ENCODE measurements at regions not wholly inside any gene's neighbourhood (a gene's known extent, or its start where the extent isn't known, plus 50 kb on each side); places are given as distances from the start of the nearest gene placed in this dataset.
"Not testable (repeated sequence)": the region's sequence is repeated elsewhere in the genome, so short reads cannot be mapped to it uniquely, and the experiment has no call there.

DNA sequence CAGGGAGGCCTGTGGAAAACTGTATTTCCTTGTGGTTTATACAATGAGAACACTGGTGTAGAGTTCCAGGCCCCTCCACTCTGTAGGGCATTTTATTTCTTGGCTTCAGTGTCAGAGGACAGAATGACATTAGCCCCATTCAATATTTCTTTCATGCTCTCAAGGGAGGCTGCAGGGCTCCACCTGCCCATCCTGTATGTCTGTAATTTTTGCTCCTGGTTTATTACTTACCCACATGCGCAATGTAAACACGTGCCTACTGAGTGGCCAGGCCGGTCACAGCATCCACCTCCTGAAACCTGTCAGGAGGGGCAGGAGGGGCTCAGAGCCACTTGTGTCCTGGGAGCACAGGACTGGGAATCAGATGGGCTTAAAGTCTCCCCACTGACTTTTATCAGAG is 82.4 kb downstream of the GADD45G start:
- no peak for DNase-seq (ENCODE audit: low read depth, low spot score)
- Histone ChIP-seq H3K36me3 (ENCODE audit: control insufficient read depth in 2 of 2, extremely low read depth in 1 of 2, insufficient read depth in 2 of 2, low read length in 2 of 2) (no peaks in the 10 kb centered on the region), H3K27ac (ENCODE audit: control insufficient read depth, insufficient read depth, low read length) (no peak overlapping the region), H2AFZ (ENCODE audit: control insufficient read depth, low read length) (no peak overlapping the region), H3K4me3 (ENCODE audit: control insufficient read depth in 2 of 3, extremely low read depth in 1 of 3, insufficient read depth in 2 of 3, low read depth in 1 of 3, low read length in 3 of 3) (no peak overlapping the region), H3K9ac (ENCODE audit: control insufficient read depth, extremely low read depth, insufficient read depth, low read length) (no peak overlapping the region), H4K20me1 (ENCODE audit: control insufficient read depth, extremely low read depth, insufficient read depth, low read length) (no peaks in the 10 kb centered on the region), H3K27me3 (ENCODE audit: control insufficient read depth, extremely low read depth, insufficient read depth, low read length) (no peaks in the 10 kb centered on the region), H3K9me3 (ENCODE audit: control insufficient read depth, low read depth, low read length) (no peaks in the 10 kb centered on the region), H3K4me2 (ENCODE audit: control insufficient read depth, extremely low read depth, insufficient read depth, low read depth, low read length) (no peak overlapping the region), H3K9me1 (ENCODE audit: control insufficient read depth, extremely low read depth, insufficient read depth, low read length) (no peaks in the 10 kb centered on the region), H3K4me1 (ENCODE audit: control insufficient read depth, extremely low read depth, insufficient read depth, low read length) (peaks cover 16% of the 10 kb centered on the region), H3K79me2 (ENCODE audit: control insufficient read depth, insufficient read depth, low read length) (no peaks in the 10 kb centered on the region)
- FAIRE-seq: no peak
- TF ChIP-seq EZH2 (IDR thresholded peaks at IDR 0.05; ENCODE audit: low read length) (no peak), CTCF (optimal IDR thresholded peaks at IDR 0.05 in 1 of 3, IDR thresholded peaks at IDR 0.05 in 1 of 3, conservative IDR thresholded peaks at IDR 0.05 in 1 of 3; ENCODE audit: extremely low read depth in 1 of 3, insufficient read depth in 2 of 3, low read length in 3 of 3) (no peak)
- dilution Hi-C loops (cut with MboI; ENCODE audit: extremely low pct_ligation_motif_present, low sequenced_read_pairs): no loop called here

- no peaks in the 10 kb centered on the region for H3K9me1 ChIP-seq (ENCODE audit: control insufficient read depth, extremely low read depth, insufficient read depth, low read length)
- no peak overlapping the region for H3K4me2 ChIP-seq (ENCODE audit: control insufficient read depth, extremely low read depth, insufficient read depth, low read depth, low read length)
- no peaks in the 10 kb centered on the region for H3K9me3 ChIP-seq (ENCODE audit: control insufficient read depth, low read depth, low read length)
- H2AFZ ChIP-seq (ENCODE audit: control insufficient read depth, low read length): no peak overlapping the region
- H3K9ac ChIP-seq (ENCODE audit: control insufficient read depth, extremely low read depth, insufficient read depth, low read length): no peak overlapping the region
- dilution Hi-C loops (cut with MboI; ENCODE audit: extremely low pct_ligation_motif_present, low sequenced_read_pairs): no loop called here
- no peak for TF ChIP-seq CTCF (optimal IDR thresholded peaks at IDR 0.05 in 1 of 3, IDR thresholded peaks at IDR 0.05 in 1 of 3, conservative IDR thresholded peaks at IDR 0.05 in 1 of 3; ENCODE audit: extremely low read depth in 1 of 3, insufficient read depth in 2 of 3, low read length in 3 of 3)
- TF ChIP-seq EZH2 (IDR thresholded peaks at IDR 0.05; ENCODE audit: low read length): no peak
- H3K27ac ChIP-seq (ENCODE audit: control insufficient read depth, insufficient read depth, low read length): no peak overlapping the region
- DNase-seq (ENCODE audit: low read depth, low spot score): no peak
- H3K4me3 ChIP-seq (ENCODE audit: control insufficient read depth in 2 of 3, extremely low read depth in 1 of 3, insufficient read depth in 2 of 3, low read depth in 1 of 3, low read length in 3 of 3): no peak overlapping the region
- no peaks in the 10 kb centered on the region for H3K27me3 ChIP-seq (ENCODE audit: control insufficient read depth, extremely low read depth, insufficient read depth, low read length)
- peaks cover 16% of the 10 kb centered on the region for H3K4me1 ChIP-seq (ENCODE audit: control insufficient read depth, extremely low read depth, insufficient read depth, low read length)
- no peaks in the 10 kb centered on the region for H3K36me3 ChIP-seq (ENCODE audit: control insufficient read depth in 2 of 2, extremely low read depth in 1 of 2, insufficient read depth in 2 of 2, low read length in 2 of 2)
- no peaks in the 10 kb centered on the region for H4K20me1 ChIP-seq (ENCODE audit: control insufficient read depth, extremely low read depth, insufficient read depth, low read length)
- FAIRE-seq: no peak
- no peaks in the 10 kb centered on the region for H3K79me2 ChIP-seq (ENCODE audit: control insufficient read depth, insufficient read depth, low read length)
These were observed 83.0 kb downstream of the GADD45G start for GRCh38 chr9:89687848-89688247.

GRCh38 chr9:89689321-89689720 is 84.5 kb downstream of the GADD45G start:
- DNase-seq (ENCODE audit: low read depth, low spot score); H3K4me3 ChIP-seq (ENCODE audit: control insufficient read depth in 2 of 3, extremely low read depth in 1 of 3, insufficient read depth in 2 of 3, low read depth in 1 of 3, low read length in 3 of 3); H3K9me1 ChIP-seq (ENCODE audit: control insufficient read depth, extremely low read depth, insufficient read depth, low read length); FAIRE-seq; H3K27me3 ChIP-seq (ENCODE audit: control insufficient read depth, extremely low read depth, insufficient read depth, low read length); H3K9ac ChIP-seq (ENCODE audit: control insufficient read depth, extremely low read depth, insufficient read depth, low read length); H4K20me1 ChIP-seq (ENCODE audit: control insufficient read depth, extremely low read depth, insufficient read depth, low read length); dilution Hi-C loops (cut with MboI; ENCODE audit: extremely low pct_ligation_motif_present, low sequenced_read_pairs); H3K27ac ChIP-seq (ENCODE audit: control insufficient read depth, insufficient read depth, low read length); H3K4me2 ChIP-seq (ENCODE audit: control insufficient read depth, extremely low read depth, insufficient read depth, low read depth, low read length); H2AFZ ChIP-seq (ENCODE audit: control insufficient read depth, low read length); H3K36me3 ChIP-seq (ENCODE audit: control insufficient read depth in 2 of 2, extremely low read depth in 1 of 2, insufficient read depth in 2 of 2, low read length in 2 of 2); H3K79me2 ChIP-seq (ENCODE audit: control insufficient read depth, insufficient read depth, low read length); H3K9me3 ChIP-seq (ENCODE audit: control insufficient read depth, low read depth, low read length): not testable (repeated sequence)
- H3K4me1 ChIP-seq (ENCODE audit: control insufficient read depth, extremely low read depth, insufficient read depth, low read length): peaks cover 16% of the 10 kb centered on the region

Data from keratinocyte (primary cell).